ENCODE measurements at regions not wholly inside any gene's neighbourhood (a gene's known extent, or its start where the extent isn't known, plus 50 kb on each side); places are given as distances from the start of the nearest gene placed in this dataset.

GRCh38 chr1:201764579-201764978 is 64.4 kb upstream of the IPO9 start:
- POLR2A ChIA-PET: no interaction called here
- RAD21 ChIA-PET (ENCODE audit: low non-redundant PET in 1 of 2, low total read pairs in 2 of 2, uncharacterized antibody in 2 of 2, unreplicated experiment in 2 of 2): no interaction called here
- no peak for TF ChIP-seq ELF1 (IDR thresholded peaks at IDR 0.05; ENCODE audit: borderline replicate concordance, low read depth)
- TF ChIP-seq POLR2AphosphoS5 (IDR thresholded peaks at IDR 0.05; ENCODE audit: low read depth, low read length): no peak
- no peak for TF ChIP-seq SP1 (IDR thresholded peaks at IDR 0.05; ENCODE audit: low read depth)
- no peak for TF ChIP-seq SRF (IDR thresholded peaks at IDR 0.05; ENCODE audit: low read depth)
- TF ChIP-seq, protein P1, sequence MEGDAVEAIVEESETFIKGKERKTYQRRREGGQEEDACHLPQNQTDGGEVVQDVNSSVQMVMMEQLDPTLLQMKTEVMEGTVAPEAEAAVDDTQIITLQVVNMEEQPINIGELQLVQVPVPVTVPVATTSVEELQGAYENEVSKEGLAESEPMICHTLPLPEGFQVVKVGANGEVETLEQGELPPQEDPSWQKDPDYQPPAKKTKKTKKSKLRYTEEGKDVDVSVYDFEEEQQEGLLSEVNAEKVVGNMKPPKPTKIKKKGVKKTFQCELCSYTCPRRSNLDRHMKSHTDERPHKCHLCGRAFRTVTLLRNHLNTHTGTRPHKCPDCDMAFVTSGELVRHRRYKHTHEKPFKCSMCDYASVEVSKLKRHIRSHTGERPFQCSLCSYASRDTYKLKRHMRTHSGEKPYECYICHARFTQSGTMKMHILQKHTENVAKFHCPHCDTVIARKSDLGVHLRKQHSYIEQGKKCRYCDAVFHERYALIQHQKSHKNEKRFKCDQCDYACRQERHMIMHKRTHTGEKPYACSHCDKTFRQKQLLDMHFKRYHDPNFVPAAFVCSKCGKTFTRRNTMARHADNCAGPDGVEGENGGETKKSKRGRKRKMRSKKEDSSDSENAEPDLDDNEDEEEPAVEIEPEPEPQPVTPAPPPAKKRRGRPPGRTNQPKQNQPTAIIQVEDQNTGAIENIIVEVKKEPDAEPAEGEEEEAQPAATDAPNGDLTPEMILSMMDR (IDR thresholded peaks at IDR 0.05 in 2 of 3, conservative IDR thresholded peaks at IDR 0.05 in 1 of 3; ENCODE audit: borderline replicate concordance in 1 of 3, insufficient read depth in 1 of 3, low read depth in 2 of 3, low read length in 2 of 3): no peak
- Histone ChIP-seq H3K36me3 (ENCODE audit: control insufficient read depth in 1 of 2, insufficient read depth in 2 of 2, low read length in 2 of 2) (no peaks in the 10 kb centered on the region), H3K27ac (ENCODE audit: low read depth, low read length) (no peak overlapping the region), H3K9ac (ENCODE audit: low read length) (no peak overlapping the region), H3K9me3 (ENCODE audit: control insufficient read depth in 1 of 2, insufficient read depth in 1 of 2, low read depth in 1 of 2, low read length in 2 of 2) (no peaks in the 10 kb centered on the region), H3K79me2 (ENCODE audit: insufficient read depth, low read length) (no peaks in the 10 kb centered on the region), H3K27me3 (ENCODE audit: insufficient read depth, low read length) (no peaks in the 10 kb centered on the region), H3K4me2 (ENCODE audit: low read length) (no peak overlapping the region), H3K9me2 (ENCODE audit: insufficient read depth) (no peaks in the 10 kb centered on the region), H4K20me1 (ENCODE audit: insufficient read depth) (no peaks in the 10 kb centered on the region), H3K4me3 (replicated peaks in 1 of 2; ENCODE audit: low read depth in 1 of 2, low read length in 2 of 2) (no peak overlapping the region), H3K4me1 (ENCODE audit: control insufficient read depth in 1 of 2, insufficient read depth in 2 of 2, low read length in 2 of 2) (peaks cover 0 to 10% of the 10 kb centered on the region in 2 experiments; a peak in 1 of 4 replicates), H2AFZ (ENCODE audit: low read depth, low read length, poor library complexity, severe bottlenecking) (no peak overlapping the region)
- CTCF ChIA-PET: interaction anchor here (1.4 kb wide), 1 partner anchor 55 kb away, joined by 4 read pairs; no protein-coding TSS in a partner anchor
- DNase-seq (ENCODE audit: low read depth, low spot score) (no peak), ATAC-seq (no peak)
- no TSS peak for BruUV-seq (replicated peaks)
- intact Hi-C loops (cut with micrococcal nuclease): no loop called here

DNA sequence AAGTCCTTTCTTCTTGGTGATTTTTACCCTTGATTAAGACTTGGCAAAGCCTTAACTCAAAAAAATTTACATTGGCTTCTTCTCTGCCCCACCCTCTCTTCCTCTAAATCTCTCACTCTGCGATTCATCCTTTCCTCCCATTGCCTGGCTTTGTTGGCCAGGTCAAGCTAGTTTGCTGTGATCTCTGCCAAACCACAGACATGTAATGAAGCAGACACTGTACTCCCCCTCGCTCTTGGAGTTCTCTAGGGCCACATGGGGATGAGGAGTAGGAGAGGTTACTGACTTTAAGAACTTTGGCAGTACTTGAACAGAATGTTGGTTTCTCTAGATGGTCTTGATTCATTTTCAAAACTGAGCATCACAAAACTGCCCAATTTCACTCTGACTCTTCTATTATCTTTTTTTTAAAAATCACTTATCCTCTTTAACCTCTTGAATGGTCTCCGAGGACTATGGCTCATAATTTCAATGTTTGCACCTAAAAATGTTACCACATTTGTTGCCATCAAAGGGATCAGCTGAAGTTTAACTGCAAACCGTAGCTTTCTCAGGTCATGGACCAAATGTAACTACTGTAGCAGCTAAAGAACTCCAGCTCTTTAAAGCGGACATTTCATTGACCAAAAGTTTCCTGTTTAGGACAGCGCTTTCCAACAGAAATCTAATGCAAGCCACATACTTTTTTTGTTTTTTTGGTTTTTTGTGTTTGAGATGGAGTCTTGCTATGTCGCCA is 62.7 kb upstream of the IPO9 start:
- Histone ChIP-seq H3K79me2 (ENCODE audit: insufficient read depth, low read length) (no peaks in the 10 kb centered on the region), H3K36me3 (ENCODE audit: control insufficient read depth in 1 of 2, insufficient read depth in 2 of 2, low read length in 2 of 2) (no peaks in the 10 kb centered on the region), H2AFZ (ENCODE audit: low read depth, low read length, poor library complexity, severe bottlenecking) (no peak overlapping the region), H3K4me3 (replicated peaks in 1 of 2; ENCODE audit: low read depth in 1 of 2, low read length in 2 of 2) (no peak overlapping the region), H3K27me3 (ENCODE audit: insufficient read depth, low read length) (no peaks in the 10 kb centered on the region), H4K20me1 (ENCODE audit: insufficient read depth) (no peaks in the 10 kb centered on the region), H3K4me1 (ENCODE audit: control insufficient read depth in 1 of 2, insufficient read depth in 2 of 2, low read length in 2 of 2) (peaks cover 0 to 10% of the 10 kb centered on the region in 2 experiments; a peak in 1 of 4 replicates), H3K27ac (ENCODE audit: low read depth, low read length) (no peak overlapping the region), H3K4me2 (ENCODE audit: low read length) (peak overlapping the region; percentile 27; the same call in 1 of the 2 replicates), H3K9me3 (ENCODE audit: control insufficient read depth in 1 of 2, insufficient read depth in 1 of 2, low read depth in 1 of 2, low read length in 2 of 2) (peaks cover 0 to 7% of the 10 kb centered on the region in 2 experiments; a peak in 1 of 4 replicates), H3K9me2 (ENCODE audit: insufficient read depth) (no peaks in the 10 kb centered on the region), H3K9ac (ENCODE audit: low read length) (no peak overlapping the region)
- POLR2A ChIA-PET: no interaction called here
- no TSS peak for BruUV-seq (replicated peaks)
- ATAC-seq (peak; percentile 25; the same call in 1 of the 2 replicates), DNase-seq (ENCODE audit: low read depth, low spot score) (no peak)
- CTCF ChIA-PET: interaction anchor here (1.4 kb wide), 1 partner anchor 28 kb away, joined by 3 read pairs; no protein-coding TSS in a partner anchor
- intact Hi-C loops (cut with micrococcal nuclease): no loop called here
- RAD21 ChIA-PET (ENCODE audit: low non-redundant PET in 1 of 2, low total read pairs in 2 of 2, uncharacterized antibody in 2 of 2, unreplicated experiment in 2 of 2): no interaction called here
- TF ChIP-seq CEBPB (IDR thresholded peaks at IDR 0.05; ENCODE audit: low read depth) (no peak), ELF1 (IDR thresholded peaks at IDR 0.05; ENCODE audit: borderline replicate concordance, low read depth) (no peak), ZNF274 (IDR thresholded peaks at IDR 0.05; ENCODE audit: low read depth, low read length) (no peak), SP1 (IDR thresholded peaks at IDR 0.05; ENCODE audit: low read depth) (0 out of 2 replicates have a peak, but pooled peaks have one; percentile 26), JUND (IDR thresholded peaks at IDR 0.05) (no peak)
